Ishikawa (cell line): ENCODE measurements at regions not wholly inside any gene's neighbourhood (a gene's known extent, or its start where the extent isn't known, plus 50 kb on each side); places are given as distances from the start of the nearest gene placed in this dataset.

Experiments used
- CEBPB ChIP-seq: IDR thresholded peaks from 2 replicates; pipeline ENCODE4 v1.6.1; 2012
- CREB1 ChIP-seq: IDR thresholded peaks from 2 replicates; pipeline ENCODE4 v1.6.1; 2012; ENCODE audit warnings: low read depth
- EGR1 ChIP-seq: IDR thresholded peaks from 2 replicates; pipeline ENCODE4 v1.6.1; 2012
- EP300 ChIP-seq: IDR thresholded peaks from 2 replicates; pipeline ENCODE4 v1.6.1; 2012; ENCODE audit warnings: borderline replicate concordance
- FOXM1 ChIP-seq: IDR thresholded peaks from 2 replicates; pipeline ENCODE4 v1.6.1; 2012; ENCODE audit warnings: low read depth, borderline replicate concordance
- NFIC ChIP-seq: IDR thresholded peaks from 2 replicates; pipeline ENCODE4 v1.6.1; 2012
- RAD21 ChIP-seq: IDR thresholded peaks from 2 replicates; pipeline ENCODE4 v1.6.1; 2012; ENCODE audit warnings: low read depth
- REST ChIP-seq: IDR thresholded peaks from 2 replicates; pipeline ENCODE4 v1.6.1; 2012; ENCODE audit warnings: low read depth, mild to moderate bottlenecking
- TAF1 ChIP-seq: IDR thresholded peaks from 2 replicates; pipeline ENCODE4 v1.6.1; 2012; ENCODE audit warnings: low read depth, mild to moderate bottlenecking
- TCF12 ChIP-seq: IDR thresholded peaks from 2 replicates; pipeline ENCODE4 v1.6.1; 2012; ENCODE audit warnings: low read depth
- TEAD4 ChIP-seq: IDR thresholded peaks from 2 replicates; pipeline ENCODE4 v1.6.1; 2012
- USF1 ChIP-seq: IDR thresholded peaks from 2 replicates; pipeline ENCODE4 v1.6.1; 2012
- YY1 ChIP-seq: IDR thresholded peaks from 2 replicates; pipeline ENCODE4 v1.6.1; 2012; ENCODE audit warnings: low read depth
- ZBTB7A ChIP-seq: IDR thresholded peaks from 2 replicates; pipeline ENCODE4 v1.6.1; 2012; ENCODE audit warnings: low read depth
- TF ChIP-seq, protein P1 (sequence below): IDR thresholded peaks from 2 replicates; pipeline ENCODE4 v1.6.1; 2012

DNA sequence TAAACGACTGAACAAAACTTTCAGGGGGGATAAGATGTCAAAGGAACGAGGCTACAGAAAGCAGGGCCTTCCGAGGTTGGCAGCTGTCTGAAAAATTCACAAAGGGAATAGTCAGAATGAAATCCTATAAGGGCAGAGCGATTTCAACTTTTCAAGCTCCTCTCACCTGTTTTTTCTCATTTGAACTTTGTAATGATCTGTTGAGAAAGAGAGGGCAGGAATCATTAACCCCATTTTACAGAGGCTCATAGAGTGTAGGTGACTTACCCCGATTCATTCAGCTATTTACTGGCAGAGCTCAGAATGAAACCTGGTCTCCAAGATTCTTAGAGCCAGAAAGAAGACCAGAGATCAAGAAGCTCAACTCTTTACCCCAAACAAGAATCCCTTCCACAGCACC, 266.1 kb upstream of the ARID1B start:
- TF ChIP-seq EP300 (no peak), TCF12 (no peak), CEBPB (no peak), REST (no peak), TAF1 (no peak), CREB1 (no peak), EGR1 (no peak), TEAD4 (no peak), RAD21 (no peak), FOXM1 (no peak), USF1 (no peak), YY1 (no peak), ZBTB7A (no peak)
- TF ChIP-seq, protein P1, sequence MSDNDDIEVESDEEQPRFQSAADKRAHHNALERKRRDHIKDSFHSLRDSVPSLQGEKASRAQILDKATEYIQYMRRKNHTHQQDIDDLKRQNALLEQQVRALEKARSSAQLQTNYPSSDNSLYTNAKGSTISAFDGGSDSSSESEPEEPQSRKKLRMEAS = no peak

GRCh38 chr6:156510242-156510641, 266.9 kb upstream of the ARID1B start:
- TF ChIP-seq YY1 (no peak), REST (no peak), CREB1 (no peak), ZBTB7A (no peak), FOXM1 (no peak), TEAD4 (no peak), EP300 (no peak), EGR1 (no peak)
- TF ChIP-seq, protein P1 = no peak

- no peak for TF ChIP-seq ZBTB7A
- TF ChIP-seq TAF1 = no peak
- TF ChIP-seq REST = no peak
- no peak for TF ChIP-seq CREB1
- no peak for TF ChIP-seq RAD21
- TF ChIP-seq EP300 = no peak
- TF ChIP-seq USF1 = no peak
- TF ChIP-seq YY1 = no peak
- no peak for TF ChIP-seq TCF12
- TF ChIP-seq EGR1 = no peak
- TF ChIP-seq, protein P1 = no peak
- TF ChIP-seq TEAD4 = no peak
- no peak for TF ChIP-seq CEBPB
- TF ChIP-seq FOXM1 = no peak
- no peak for TF ChIP-seq NFIC
These were observed 267.7 kb upstream of the ARID1B start for GRCh38 chr6:156509496-156509895.

- TF ChIP-seq EP300 (no peak), FOXM1 (no peak), EGR1 (no peak), TCF12 (no peak), USF1 (no peak), RAD21 (no peak), NFIC (no peak)
- TF ChIP-seq, protein P1 = no peak
These were observed 268.3 kb upstream of the ARID1B start for GRCh38 chr6:156508923-156509322.
